ENCODE measurements at regions not wholly inside any gene's neighbourhood (a gene's known extent, or its start where the extent isn't known, plus 50 kb on each side); places are given as distances from the start of the nearest gene placed in this dataset.

DNA sequence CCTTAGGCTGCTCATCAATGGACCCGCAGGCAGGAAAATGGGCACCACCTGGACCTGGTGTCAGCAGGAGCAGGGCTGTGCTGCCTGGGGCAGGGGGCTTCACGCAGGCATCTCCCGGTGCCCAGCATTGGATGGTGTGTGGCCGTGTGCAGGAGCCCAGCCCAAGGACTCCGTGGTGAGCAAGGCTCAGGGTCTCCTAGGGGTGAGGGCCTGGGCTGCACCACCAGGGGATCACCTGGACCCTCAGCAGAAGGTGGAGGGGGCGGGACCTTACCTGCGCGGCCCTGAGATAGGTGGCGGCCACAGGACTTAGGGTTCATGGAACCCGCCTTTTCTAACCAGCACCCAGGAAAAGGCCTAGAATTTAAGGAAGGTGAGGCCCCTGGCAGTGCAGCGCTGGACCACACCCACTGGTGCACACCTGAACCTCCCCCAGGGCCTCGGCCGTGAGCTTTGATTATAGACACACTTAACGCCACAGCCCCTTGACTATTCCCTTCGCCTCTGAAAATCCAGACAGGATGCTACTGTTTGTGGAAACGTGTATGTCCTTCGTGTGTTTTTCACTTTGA is 89.0 kb downstream of the TMEM18 start:
- TF ChIP-seq, protein P1, sequence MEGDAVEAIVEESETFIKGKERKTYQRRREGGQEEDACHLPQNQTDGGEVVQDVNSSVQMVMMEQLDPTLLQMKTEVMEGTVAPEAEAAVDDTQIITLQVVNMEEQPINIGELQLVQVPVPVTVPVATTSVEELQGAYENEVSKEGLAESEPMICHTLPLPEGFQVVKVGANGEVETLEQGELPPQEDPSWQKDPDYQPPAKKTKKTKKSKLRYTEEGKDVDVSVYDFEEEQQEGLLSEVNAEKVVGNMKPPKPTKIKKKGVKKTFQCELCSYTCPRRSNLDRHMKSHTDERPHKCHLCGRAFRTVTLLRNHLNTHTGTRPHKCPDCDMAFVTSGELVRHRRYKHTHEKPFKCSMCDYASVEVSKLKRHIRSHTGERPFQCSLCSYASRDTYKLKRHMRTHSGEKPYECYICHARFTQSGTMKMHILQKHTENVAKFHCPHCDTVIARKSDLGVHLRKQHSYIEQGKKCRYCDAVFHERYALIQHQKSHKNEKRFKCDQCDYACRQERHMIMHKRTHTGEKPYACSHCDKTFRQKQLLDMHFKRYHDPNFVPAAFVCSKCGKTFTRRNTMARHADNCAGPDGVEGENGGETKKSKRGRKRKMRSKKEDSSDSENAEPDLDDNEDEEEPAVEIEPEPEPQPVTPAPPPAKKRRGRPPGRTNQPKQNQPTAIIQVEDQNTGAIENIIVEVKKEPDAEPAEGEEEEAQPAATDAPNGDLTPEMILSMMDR (IDR thresholded peaks at IDR 0.05), result no peak
- TF ChIP-seq POLR2A (IDR thresholded peaks at IDR 0.05), result no peak
- TF ChIP-seq EP300 (IDR thresholded peaks at IDR 0.05), result no peak

All from upper lobe of left lung (tissue), 4 donors.